Activated CD4-positive, alpha-beta T cell treated with anti-CD3 and anti-CD28 coated beads, Interleukin-2, amount 10 ng/mL, durations not matched to agents 24 days and 14 days (primary cell): ENCODE measurements at regions not wholly inside any gene's neighbourhood (a gene's known extent, or its start where the extent isn't known, plus 50 kb on each side); places are given as distances from the start of the nearest gene placed in this dataset.
A peak's percentile ranks its signal among the peaks of the same experiment; 100 is the strongest.
"Not testable (repeated sequence)": the region's sequence is repeated elsewhere in the genome, so short reads cannot be mapped to it uniquely, and the experiment has no call there.

Experiments used
- DNase-seq: peaks from one replicate; pipeline ENCODE4 v3.0.0; 2022
- H3K27ac Mint-ChIP-seq: one replicate; pipeline ENCODE4 v1.8.0; 2022; ENCODE audit warnings: mild to moderate bottlenecking, mixed read lengths
- H3K27me3 Mint-ChIP-seq: one replicate; pipeline ENCODE4 v1.8.0; 2022; ENCODE audit warnings: mixed read lengths
- H3K36me3 Mint-ChIP-seq: one replicate; pipeline ENCODE4 v1.8.0; 2022; ENCODE audit warnings: low read depth, mild to moderate bottlenecking, mixed read lengths
- H3K4me1 Mint-ChIP-seq: one replicate; pipeline ENCODE4 v1.8.0; 2021; ENCODE audit warnings: mixed read lengths
- H3K4me3 Mint-ChIP-seq: one replicate; pipeline ENCODE4 v1.8.0; 2022; ENCODE audit warnings: mild to moderate bottlenecking, moderate library complexity, mixed read lengths
- H3K9me3 Mint-ChIP-seq: one replicate; pipeline ENCODE4 v1.8.0; 2021; ENCODE audit warnings: mixed read lengths
- intact Hi-C: fragments of 100-400 bp; cut with micrococcal nuclease; formaldehyde crosslinking; loops from one replicate; pipeline ENCODE4 v1.15.1; 2023

DNA sequence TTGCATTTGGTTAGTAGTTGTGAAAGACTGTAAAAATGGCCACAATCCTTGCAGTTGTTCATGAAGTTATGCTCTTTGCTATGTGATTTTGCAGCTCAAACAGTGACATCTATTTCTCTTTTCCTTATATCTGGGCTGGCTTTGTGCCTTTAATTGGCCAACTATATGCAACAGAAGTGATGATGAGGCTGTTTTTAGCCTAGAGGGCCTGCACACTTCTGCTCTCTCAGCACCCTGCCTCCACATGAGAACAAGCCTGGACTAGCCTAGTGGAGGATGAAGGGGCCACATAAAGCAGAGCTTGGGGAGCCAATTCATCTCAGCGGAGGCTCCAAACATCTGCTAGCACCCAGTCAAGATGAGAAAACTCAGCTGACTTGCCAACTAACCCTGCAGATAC is 339.8 kb downstream of the OMA1 start:
- Mint-ChIP-seq H3K9me3 (no peaks in the 10 kb centered on the region), H3K27me3 (no peaks in the 10 kb centered on the region), H3K36me3 (no peaks in the 10 kb centered on the region), H3K4me1 (no peaks in the 10 kb centered on the region), H3K27ac (no peak overlapping the region), H3K4me3 (no peak overlapping the region)
- DNase-seq: no peak
- intact Hi-C loops: no loop called here

DNA sequence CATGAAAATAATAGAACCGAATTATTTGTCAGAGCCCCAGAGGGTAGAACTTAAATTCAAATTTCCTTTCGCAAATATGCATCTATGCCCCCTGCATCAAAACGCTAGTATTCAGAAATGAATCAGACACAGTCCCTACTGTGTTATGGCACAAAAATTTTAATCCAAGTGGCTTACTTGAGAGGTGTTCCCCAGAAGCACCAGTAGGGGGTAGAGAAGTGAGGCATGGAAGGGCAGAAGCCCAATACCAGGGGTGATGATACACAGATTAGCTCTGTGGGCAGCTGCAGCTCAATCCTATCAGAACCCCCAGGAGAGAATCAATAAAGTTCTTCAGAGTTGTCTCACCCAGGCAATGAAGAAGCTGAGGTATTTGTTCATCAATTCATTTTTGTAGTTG is 342.2 kb downstream of the OMA1 start:
- no peaks in the 10 kb centered on the region for H3K4me1 Mint-ChIP-seq
- no peaks in the 10 kb centered on the region for H3K36me3 Mint-ChIP-seq
- H3K27ac Mint-ChIP-seq: no peak overlapping the region
- no peaks in the 10 kb centered on the region for H3K9me3 Mint-ChIP-seq
- no peak for DNase-seq
- no peak overlapping the region for H3K4me3 Mint-ChIP-seq
- intact Hi-C loops: no loop called here
- H3K27me3 Mint-ChIP-seq: no peaks in the 10 kb centered on the region

DNA sequence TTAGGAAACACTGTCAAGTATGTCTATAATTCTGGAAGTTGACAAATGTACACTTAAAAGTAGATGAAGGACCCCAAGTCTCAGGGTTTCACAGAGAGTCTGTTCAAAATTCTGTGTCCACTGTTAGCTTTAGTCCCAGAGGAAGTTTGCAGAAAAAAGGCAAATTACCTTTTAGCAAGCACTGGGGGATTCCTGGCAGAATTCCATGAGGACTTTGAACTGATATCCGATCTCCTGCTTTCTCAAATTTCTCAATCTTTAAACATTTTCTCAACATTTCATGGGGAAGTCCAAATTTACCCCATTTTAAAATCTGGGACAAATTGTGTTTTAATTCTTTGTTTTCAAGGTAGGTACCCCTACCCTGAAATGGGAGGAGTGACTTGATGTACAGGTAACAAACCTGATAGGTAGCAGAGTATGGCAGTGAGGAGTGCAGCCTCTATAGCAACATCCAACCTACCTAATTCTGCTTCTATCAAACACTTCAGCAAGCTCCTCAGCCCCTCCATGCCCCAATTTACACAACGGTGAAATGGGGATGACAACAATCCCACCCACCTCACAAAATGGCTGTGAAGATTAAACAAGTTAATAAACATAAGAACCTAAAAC is 344.9 kb downstream of the OMA1 start:
- Mint-ChIP-seq H3K4me3 (no peak overlapping the region), H3K27me3 (no peaks in the 10 kb centered on the region), H3K27ac (no peak overlapping the region), H3K36me3 (no peaks in the 10 kb centered on the region), H3K9me3 (no peaks in the 10 kb centered on the region), H3K4me1 (no peaks in the 10 kb centered on the region)
- intact Hi-C loops: no loop called here
- DNase-seq: no peak

DNA sequence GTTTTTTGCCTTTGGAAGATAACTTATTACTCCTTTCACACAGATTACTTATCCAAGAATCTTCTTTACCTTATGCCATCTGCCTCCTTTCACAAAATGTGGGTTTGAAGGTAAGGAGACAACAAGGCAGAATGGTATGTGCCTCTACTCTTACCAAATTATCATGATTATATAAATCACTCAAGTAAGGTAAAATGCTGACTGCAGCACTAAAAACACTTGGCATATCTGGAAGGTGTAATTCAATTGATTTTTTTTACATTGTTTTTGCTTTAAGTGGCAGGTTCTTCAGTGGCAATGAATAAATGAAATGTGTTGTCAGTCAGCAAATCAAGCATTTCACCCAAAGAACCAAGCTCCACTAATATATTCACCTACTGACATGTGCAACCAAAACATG is 346.1 kb downstream of the OMA1 start:
- intact Hi-C loops: no loop called here
- DNase-seq: no peak
- Mint-ChIP-seq H3K27ac (no peak overlapping the region), H3K36me3 (no peaks in the 10 kb centered on the region), H3K4me1 (no peaks in the 10 kb centered on the region), H3K27me3 (no peaks in the 10 kb centered on the region), H3K9me3 (no peaks in the 10 kb centered on the region), H3K4me3 (no peak overlapping the region)

DNA sequence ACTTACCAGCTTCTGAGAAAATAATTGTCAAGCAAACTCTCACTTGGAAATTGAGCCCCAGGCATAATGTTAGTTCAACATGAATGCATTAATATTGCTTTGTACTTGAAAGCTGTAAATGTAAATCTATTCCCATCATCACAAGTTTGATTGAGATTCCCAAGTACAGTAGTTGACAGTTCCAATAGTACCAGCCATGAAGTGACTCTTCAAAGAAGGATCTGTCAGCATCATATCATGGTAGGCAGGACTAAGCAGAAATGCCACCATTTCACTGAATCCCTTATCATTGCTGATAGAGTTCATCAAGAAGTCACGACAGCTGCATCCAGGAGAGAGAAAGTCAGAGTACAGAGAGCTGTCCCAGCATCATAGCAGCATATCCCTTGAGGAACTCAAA is 348.7 kb downstream of the OMA1 start:
- no peaks in the 10 kb centered on the region for H3K27me3 Mint-ChIP-seq
- no peaks in the 10 kb centered on the region for H3K36me3 Mint-ChIP-seq
- H3K4me3 Mint-ChIP-seq: no peak overlapping the region
- no peaks in the 10 kb centered on the region for H3K9me3 Mint-ChIP-seq
- no peak for DNase-seq
- intact Hi-C loops: no loop called here
- no peaks in the 10 kb centered on the region for H3K4me1 Mint-ChIP-seq
- H3K27ac Mint-ChIP-seq: no peak overlapping the region

DNA sequence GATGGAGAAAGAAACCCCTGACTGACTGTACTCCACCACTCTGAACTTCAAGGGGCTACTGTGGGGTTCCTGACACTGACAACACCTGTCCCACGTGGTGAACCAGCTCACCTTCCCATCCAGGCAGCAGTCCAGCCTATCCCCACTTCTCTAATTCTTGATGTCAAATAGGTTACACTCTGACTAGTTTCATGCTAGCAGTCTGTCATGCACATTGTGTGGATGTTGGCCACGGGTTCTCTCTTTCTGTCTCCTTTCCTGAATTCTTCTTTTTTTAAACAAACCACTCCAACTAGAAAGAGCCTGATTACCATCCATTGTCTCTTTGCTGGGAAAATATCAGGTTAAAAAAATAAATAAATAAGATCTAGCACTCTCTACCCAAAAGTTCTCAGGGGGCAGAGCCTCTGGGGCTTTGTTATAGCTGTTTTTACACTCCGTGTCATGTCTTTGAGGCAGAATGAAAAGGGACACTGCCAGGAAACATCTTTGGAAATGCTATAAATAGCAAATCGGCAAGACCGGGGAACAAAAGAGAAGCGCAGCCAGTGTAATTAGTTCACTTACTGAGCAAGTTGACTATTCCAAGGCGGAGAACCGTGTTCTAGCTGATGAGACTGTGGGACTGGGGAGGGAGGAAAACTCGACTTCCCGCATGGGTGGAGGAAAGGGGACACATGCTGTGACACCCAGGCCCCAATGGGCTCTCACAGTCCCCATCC is 356.1 kb downstream of the OMA1 start:
- no peaks in the 10 kb centered on the region for H3K9me3 Mint-ChIP-seq
- H3K4me3 Mint-ChIP-seq: no peak overlapping the region
- H3K27me3 Mint-ChIP-seq: no peaks in the 10 kb centered on the region
- H3K4me1 Mint-ChIP-seq: no peaks in the 10 kb centered on the region
- H3K27ac Mint-ChIP-seq: no peak overlapping the region
- intact Hi-C loops: no loop called here
- H3K36me3 Mint-ChIP-seq: no peaks in the 10 kb centered on the region
- no peak for DNase-seq

DNA sequence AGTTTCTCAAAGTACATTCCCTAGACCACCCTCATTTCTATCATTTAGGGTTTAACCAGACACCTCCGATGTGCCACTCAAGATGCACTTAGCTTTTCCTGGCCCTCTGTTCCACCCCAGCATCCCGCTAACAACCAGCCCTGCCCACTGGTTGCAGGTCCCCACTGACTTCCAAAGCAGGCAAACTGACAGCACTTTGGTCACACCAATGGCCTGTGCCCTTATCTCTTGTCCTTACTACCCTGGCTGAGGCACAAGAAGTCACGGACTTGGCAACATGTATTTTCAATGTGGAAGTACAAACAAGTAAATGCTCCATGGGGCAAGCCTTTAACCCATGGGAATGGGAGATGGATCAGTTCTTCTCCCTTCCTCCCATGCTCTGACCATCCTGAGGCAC is 357.1 kb downstream of the OMA1 start:
- intact Hi-C loops: no loop called here
- no peak for DNase-seq
- Mint-ChIP-seq H3K9me3 (no peaks in the 10 kb centered on the region), H3K4me1 (no peaks in the 10 kb centered on the region), H3K27me3 (no peaks in the 10 kb centered on the region), H3K27ac (no peak overlapping the region), H3K36me3 (no peaks in the 10 kb centered on the region), H3K4me3 (no peak overlapping the region)

DNA sequence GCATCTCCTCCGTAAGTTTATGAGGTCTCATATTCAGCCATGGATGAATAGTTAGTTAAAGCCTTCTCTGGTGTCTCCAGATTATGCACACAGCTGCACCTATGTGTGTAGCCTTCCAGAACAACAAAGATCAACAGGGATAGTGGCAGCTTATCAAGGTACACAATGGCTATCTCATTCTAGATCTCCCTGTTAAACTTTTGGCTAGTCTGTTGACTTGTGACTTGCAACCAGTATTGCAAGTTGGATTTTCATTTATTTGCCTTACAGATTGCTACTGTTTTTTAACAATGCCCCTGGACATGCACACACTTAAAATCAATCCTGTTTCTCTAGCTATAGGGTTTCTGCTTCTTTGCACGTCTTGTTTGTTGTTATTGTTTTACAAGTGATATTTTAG is 363.2 kb downstream of the OMA1 start:
- Mint-ChIP-seq H3K4me1 (no peaks in the 10 kb centered on the region), H3K9me3 (no peaks in the 10 kb centered on the region), H3K27me3 (no peaks in the 10 kb centered on the region), H3K36me3 (no peaks in the 10 kb centered on the region), H3K4me3 (no peak overlapping the region), H3K27ac (no peak overlapping the region)
- no peak for DNase-seq
- intact Hi-C loops: no loop called here

DNA sequence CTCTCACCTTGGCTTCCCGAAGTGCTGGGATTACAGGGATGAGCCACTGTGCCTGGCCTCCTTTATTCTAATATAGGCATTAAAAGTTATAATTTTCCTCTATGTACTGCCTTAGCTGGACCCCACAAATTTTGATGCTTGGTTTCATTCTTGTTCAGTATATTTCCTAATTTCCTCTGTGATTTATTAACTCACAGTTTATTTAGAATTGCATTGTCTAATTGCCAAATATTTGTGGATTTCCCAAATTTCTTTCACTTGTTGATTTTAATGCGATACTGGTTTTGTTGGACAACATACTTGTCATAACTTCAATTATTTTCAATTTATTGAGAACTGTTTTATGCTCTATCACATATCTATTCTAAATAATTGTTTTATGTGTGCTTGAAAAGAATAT is 366.0 kb downstream of the OMA1 start:
- Mint-ChIP-seq H3K9me3 (no peaks in the 10 kb centered on the region), H3K36me3 (no peaks in the 10 kb centered on the region), H3K27me3 (no peaks in the 10 kb centered on the region), H3K4me3 (no peak overlapping the region), H3K27ac (no peak overlapping the region), H3K4me1 (no peaks in the 10 kb centered on the region)
- DNase-seq: no peak
- intact Hi-C loops: no loop called here

DNA sequence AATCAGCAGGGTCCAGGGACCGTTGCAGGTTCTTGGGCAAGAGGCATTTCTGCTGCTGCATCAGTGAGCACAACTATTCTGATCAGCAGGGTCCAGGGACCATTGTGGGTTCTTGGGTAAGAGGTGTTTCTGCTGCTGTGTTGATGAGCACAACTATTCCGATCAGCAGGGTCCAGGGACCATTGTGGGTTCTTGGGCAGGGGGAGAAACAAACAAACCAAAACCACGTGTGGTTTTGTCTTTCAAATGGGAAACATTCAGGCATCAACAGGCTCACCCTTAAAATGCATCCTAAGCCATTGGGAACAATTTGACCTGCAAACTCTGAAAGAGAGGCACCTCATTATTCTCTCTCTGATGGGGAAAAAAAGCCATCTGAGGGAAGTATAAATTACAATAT is 377.4 kb downstream of the OMA1 start:
- H3K4me1 Mint-ChIP-seq, DNase-seq, H3K4me3 Mint-ChIP-seq, H3K9me3 Mint-ChIP-seq, H3K27me3 Mint-ChIP-seq, H3K27ac Mint-ChIP-seq, H3K36me3 Mint-ChIP-seq, intact Hi-C loops: not testable (repeated sequence)

DNA sequence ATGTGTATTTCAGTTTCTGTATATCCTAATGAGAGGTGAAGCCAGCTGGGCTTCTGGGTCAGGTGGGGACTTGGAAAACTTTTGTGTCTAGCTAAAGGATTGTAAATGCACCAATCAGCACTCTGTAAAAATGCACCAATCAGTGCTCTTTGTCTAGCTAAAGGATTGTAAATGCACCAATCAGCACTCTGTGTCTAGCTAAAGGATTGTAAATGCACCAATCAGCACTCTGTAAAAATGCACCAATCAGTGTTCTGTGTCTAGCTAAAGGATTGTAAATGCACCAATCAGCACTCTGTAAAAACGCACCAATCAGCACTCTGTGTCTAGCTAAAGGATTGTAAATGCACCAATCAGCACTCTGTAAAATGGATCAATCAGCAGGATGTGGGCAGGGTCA is 379.4 kb downstream of the OMA1 start:
- H3K9me3 Mint-ChIP-seq, H3K4me3 Mint-ChIP-seq, H3K36me3 Mint-ChIP-seq, intact Hi-C loops, DNase-seq, H3K4me1 Mint-ChIP-seq, H3K27me3 Mint-ChIP-seq, H3K27ac Mint-ChIP-seq: not testable (repeated sequence)

DNA sequence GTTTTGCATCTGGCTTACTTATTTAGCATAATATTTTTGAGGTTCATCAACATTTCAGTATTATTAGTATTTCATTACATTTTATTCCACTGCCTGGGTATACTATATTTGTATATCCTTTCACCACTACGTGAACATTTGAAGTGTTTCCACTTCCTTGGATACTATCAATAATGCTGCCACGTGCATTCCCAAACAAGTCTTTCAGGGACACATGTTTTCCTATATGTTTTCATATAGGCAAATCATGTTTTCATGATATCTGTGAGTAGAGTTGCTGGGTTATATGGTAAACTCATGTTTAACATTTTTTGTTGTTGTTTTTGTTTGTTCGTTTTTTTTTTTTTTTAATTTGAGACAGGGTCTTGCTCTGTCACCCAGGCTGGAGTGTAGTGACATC is 380.1 kb downstream of the OMA1 start:
- no peaks in the 10 kb centered on the region for H3K9me3 Mint-ChIP-seq
- H3K4me3 Mint-ChIP-seq: no peak overlapping the region
- H3K27ac Mint-ChIP-seq: no peak overlapping the region
- no peaks in the 10 kb centered on the region for H3K36me3 Mint-ChIP-seq
- no peak for DNase-seq
- H3K27me3 Mint-ChIP-seq: no peaks in the 10 kb centered on the region
- intact Hi-C loops: no loop called here
- H3K4me1 Mint-ChIP-seq: no peaks in the 10 kb centered on the region

DNA sequence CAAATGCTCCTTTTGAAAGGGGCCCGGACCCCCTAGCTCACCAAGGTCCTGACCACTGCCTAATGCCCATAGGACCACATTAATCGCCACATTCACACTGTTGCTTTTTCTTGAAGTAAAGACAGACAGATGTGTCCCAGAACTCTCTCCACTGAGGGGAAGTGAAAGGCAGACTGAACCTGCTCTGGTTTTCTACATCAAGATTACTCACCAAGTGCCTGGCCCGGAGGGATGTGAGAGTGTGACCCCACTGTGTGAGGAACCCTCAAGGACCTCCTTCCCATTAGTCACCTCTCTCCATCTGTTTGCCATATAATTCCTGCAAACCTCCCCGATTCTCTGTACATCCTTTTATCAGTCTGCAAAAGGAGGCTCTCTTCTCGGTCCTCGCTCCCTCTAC is 381.5 kb downstream of the OMA1 start:
- Mint-ChIP-seq H3K4me3 (no peak overlapping the region), H3K27ac (no peak overlapping the region), H3K27me3 (no peaks in the 10 kb centered on the region), H3K4me1 (no peaks in the 10 kb centered on the region), H3K9me3 (no peaks in the 10 kb centered on the region), H3K36me3 (no peaks in the 10 kb centered on the region)
- intact Hi-C loops: no loop called here
- no peak for DNase-seq

DNA sequence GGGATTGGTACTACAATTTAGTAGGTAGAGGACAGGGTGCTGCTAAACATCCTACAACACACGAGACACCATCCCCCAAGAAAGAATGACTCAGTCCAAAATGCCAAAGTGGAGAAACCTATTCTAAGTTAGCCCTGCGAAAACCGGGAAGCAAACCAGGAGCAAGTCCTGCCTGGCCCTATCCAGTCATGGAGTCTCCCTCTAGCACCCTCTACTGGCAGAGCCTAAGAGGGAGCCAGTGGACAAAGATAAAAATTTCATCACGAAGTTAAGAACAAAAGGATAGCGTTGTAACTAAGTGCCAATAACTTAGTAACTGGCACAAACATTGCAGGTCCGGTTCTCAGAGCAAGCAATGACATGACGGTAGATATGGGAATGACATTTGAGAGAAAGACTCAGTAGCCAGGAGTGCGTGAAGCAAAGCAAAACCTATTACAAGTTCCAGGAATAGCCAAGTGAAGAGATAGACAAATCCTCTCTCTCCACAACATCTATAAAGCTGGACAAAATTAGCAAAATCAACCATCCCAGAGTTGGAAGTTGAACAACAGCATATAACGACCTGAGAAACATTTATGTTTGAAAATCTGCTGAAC is 383.5 kb downstream of the OMA1 start:
- H3K4me3 Mint-ChIP-seq: no peak overlapping the region

DNA sequence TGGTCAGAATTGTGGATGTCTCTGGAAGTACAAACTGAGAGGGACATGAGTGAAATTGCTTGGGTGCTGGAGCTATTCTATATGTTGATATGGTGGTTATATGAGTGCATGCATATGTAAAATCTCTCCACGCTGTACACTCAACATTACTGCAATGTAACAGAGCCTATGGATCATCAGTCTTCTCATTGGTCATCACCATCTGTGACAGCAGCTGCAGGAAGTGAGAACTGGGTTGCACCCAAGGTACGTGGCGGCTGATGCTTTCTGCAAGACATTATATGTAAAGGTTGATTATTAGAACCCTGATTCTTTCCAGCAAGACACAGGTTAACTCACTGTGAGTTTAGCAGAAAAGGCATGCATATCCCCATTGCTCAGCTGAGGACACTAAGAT is 387.1 kb downstream of the OMA1 start:
- Mint-ChIP-seq H3K27ac (no peak overlapping the region), H3K4me3 (no peak overlapping the region), H3K36me3 (no peaks in the 10 kb centered on the region), H3K27me3 (no peaks in the 10 kb centered on the region), H3K4me1 (no peaks in the 10 kb centered on the region), H3K9me3 (no peaks in the 10 kb centered on the region)
- intact Hi-C loops: no loop called here
- no peak for DNase-seq

More for the DNA sequence above, 383.5 kb downstream of the OMA1 start:
- Mint-ChIP-seq H3K27me3 (no peaks in the 10 kb centered on the region), H3K4me1 (no peaks in the 10 kb centered on the region), H3K36me3 (no peaks in the 10 kb centered on the region), H3K9me3 (no peaks in the 10 kb centered on the region), H3K27ac (no peak overlapping the region)
- intact Hi-C loops: no loop called here
- DNase-seq: peak; percentile 63
